ENCODE measurements at regions not wholly inside any gene's neighbourhood (a gene's known extent, or its start where the extent isn't known, plus 50 kb on each side); places are given as distances from the start of the nearest gene placed in this dataset.

GRCh38 chr13:53200498-53201453 lies 172.2 kb downstream of the OLFM4 start:
- no peaks in the 10 kb centered on the region for H3K4me1 ChIP-seq (ENCODE audit: insufficient read depth)
- H3K27ac ChIP-seq (ENCODE audit: low read depth) = no peak overlapping the region
- no peak for DNase-seq (ENCODE audit: extremely low spot score)
- no peaks in the 10 kb centered on the region for H3K36me3 ChIP-seq (ENCODE audit: insufficient read depth)
- H3K4me3 ChIP-seq (ENCODE audit: low read depth, low read length) = no peak overlapping the region
- 11% methylated on average over 121 of the region's 121 CpGs for WGBS

GRCh38 chr13:53201454-53202225 lies 173.0 kb downstream of the OLFM4 start:
- Histone ChIP-seq H3K36me3 (ENCODE audit: insufficient read depth) (no peaks in the 10 kb centered on the region), H3K27ac (ENCODE audit: low read depth) (no peak overlapping the region), H3K4me1 (ENCODE audit: insufficient read depth) (no peaks in the 10 kb centered on the region), H3K4me3 (ENCODE audit: low read depth, low read length) (no peak overlapping the region)
- no peak for DNase-seq (ENCODE audit: extremely low spot score)
- 19% methylated on average over 74 of the region's 74 CpGs for WGBS

GRCh38 chr13:53204598-53204997 lies 176.0 kb downstream of the OLFM4 start:
- 64% methylated on average over 4 of the region's 4 CpGs for WGBS
- Histone ChIP-seq H3K36me3 (ENCODE audit: insufficient read depth) (no peaks in the 10 kb centered on the region), H3K4me1 (ENCODE audit: insufficient read depth) (no peaks in the 10 kb centered on the region), H3K4me3 (ENCODE audit: low read depth, low read length) (no peak overlapping the region), H3K27ac (ENCODE audit: low read depth) (no peak overlapping the region)
- no peak for DNase-seq (ENCODE audit: extremely low spot score)

- 9% methylated on average over 1 of the region's 1 CpG for WGBS
- no peaks in the 10 kb centered on the region for H3K4me1 ChIP-seq (ENCODE audit: insufficient read depth)
- no peak overlapping the region for H3K4me3 ChIP-seq (ENCODE audit: low read depth, low read length)
- DNase-seq (ENCODE audit: extremely low spot score) = no peak
- no peaks in the 10 kb centered on the region for H3K36me3 ChIP-seq (ENCODE audit: insufficient read depth)
- no peak overlapping the region for H3K27ac ChIP-seq (ENCODE audit: low read depth)
Measured at GRCh38 chr13:53206455-53206854, 177.8 kb downstream of the OLFM4 start.

GRCh38 chr13:53207556-53207955 lies 178.9 kb downstream of the OLFM4 start:
- DNase-seq (ENCODE audit: extremely low spot score) = no peak
- H3K4me3 ChIP-seq (ENCODE audit: low read depth, low read length) = no peak overlapping the region
- H3K36me3 ChIP-seq (ENCODE audit: insufficient read depth) = no peaks in the 10 kb centered on the region
- WGBS = 66% methylated on average over 3 of the region's 3 CpGs
- no peaks in the 10 kb centered on the region for H3K4me1 ChIP-seq (ENCODE audit: insufficient read depth)
- H3K27ac ChIP-seq (ENCODE audit: low read depth) = no peak overlapping the region

GRCh38 chr13:53214433-53214832 lies 185.8 kb downstream of the OLFM4 start:
- H3K4me1 ChIP-seq (ENCODE audit: insufficient read depth) = no peaks in the 10 kb centered on the region
- DNase-seq (ENCODE audit: extremely low spot score) = no peak
- H3K27ac ChIP-seq (ENCODE audit: low read depth) = no peak overlapping the region
- 79% methylated on average over 4 of the region's 4 CpGs for WGBS
- no peaks in the 10 kb centered on the region for H3K36me3 ChIP-seq (ENCODE audit: insufficient read depth)
- H3K4me3 ChIP-seq (ENCODE audit: low read depth, low read length) = no peak overlapping the region

- WGBS = 57% methylated on average over 2 of the region's 2 CpGs
- no peaks in the 10 kb centered on the region for H3K4me1 ChIP-seq (ENCODE audit: insufficient read depth)
- no peak overlapping the region for H3K27ac ChIP-seq (ENCODE audit: low read depth)
- H3K36me3 ChIP-seq (ENCODE audit: insufficient read depth) = no peaks in the 10 kb centered on the region
- H3K4me3 ChIP-seq (ENCODE audit: low read depth, low read length) = no peak overlapping the region
- no peak for DNase-seq (ENCODE audit: extremely low spot score)
Measured at GRCh38 chr13:53215563-53215962, 186.9 kb downstream of the OLFM4 start.

GRCh38 chr13:53216773-53217172 lies 188.2 kb downstream of the OLFM4 start:
- H3K4me3 ChIP-seq (ENCODE audit: low read depth, low read length) = no peak overlapping the region
- no peak overlapping the region for H3K27ac ChIP-seq (ENCODE audit: low read depth)
- H3K36me3 ChIP-seq (ENCODE audit: insufficient read depth) = no peaks in the 10 kb centered on the region
- no peaks in the 10 kb centered on the region for H3K4me1 ChIP-seq (ENCODE audit: insufficient read depth)
- DNase-seq (ENCODE audit: extremely low spot score) = no peak
- WGBS = 52% methylated on average over 1 of the region's 1 CpG

- no peak overlapping the region for H3K4me3 ChIP-seq (ENCODE audit: low read depth, low read length)
- H3K36me3 ChIP-seq (ENCODE audit: insufficient read depth) = no peaks in the 10 kb centered on the region
- H3K27ac ChIP-seq (ENCODE audit: low read depth) = no peak overlapping the region
- no peak for DNase-seq (ENCODE audit: extremely low spot score)
- H3K4me1 ChIP-seq (ENCODE audit: insufficient read depth) = no peaks in the 10 kb centered on the region
Measured at GRCh38 chr13:53217194-53217593, 188.6 kb downstream of the OLFM4 start.

GRCh38 chr13:53220038-53220437 lies 191.4 kb downstream of the OLFM4 start:
- no peak overlapping the region for H3K4me3 ChIP-seq (ENCODE audit: low read depth, low read length)
- WGBS = 91% methylated on average over 3 of the region's 3 CpGs
- no peaks in the 10 kb centered on the region for H3K4me1 ChIP-seq (ENCODE audit: insufficient read depth)
- H3K27ac ChIP-seq (ENCODE audit: low read depth) = no peak overlapping the region
- no peak for DNase-seq (ENCODE audit: extremely low spot score)
- H3K36me3 ChIP-seq (ENCODE audit: insufficient read depth) = no peaks in the 10 kb centered on the region

- WGBS = 38% methylated on average over 8 of the region's 8 CpGs
- Histone ChIP-seq H3K36me3 (ENCODE audit: insufficient read depth) (no peaks in the 10 kb centered on the region), H3K4me3 (ENCODE audit: low read depth, low read length) (no peak overlapping the region), H3K27ac (ENCODE audit: low read depth) (no peak overlapping the region), H3K4me1 (ENCODE audit: insufficient read depth) (no peaks in the 10 kb centered on the region)
- no peak for DNase-seq (ENCODE audit: extremely low spot score)
Measured at GRCh38 chr13:53237696-53238095, 209.1 kb downstream of the OLFM4 start.

- H3K4me3 ChIP-seq (ENCODE audit: low read depth, low read length) = no peak overlapping the region
- no peaks in the 10 kb centered on the region for H3K4me1 ChIP-seq (ENCODE audit: insufficient read depth)
- DNase-seq (ENCODE audit: extremely low spot score) = no peak
- WGBS = 46% methylated on average over 10 of the region's 10 CpGs
- H3K27ac ChIP-seq (ENCODE audit: low read depth) = no peak overlapping the region
- H3K36me3 ChIP-seq (ENCODE audit: insufficient read depth) = no peaks in the 10 kb centered on the region
Measured at GRCh38 chr13:53238261-53238660, 209.6 kb downstream of the OLFM4 start.

GRCh38 chr13:53240401-53241025 lies 211.9 kb downstream of the OLFM4 start:
- H3K4me1 ChIP-seq (ENCODE audit: insufficient read depth) = no peaks in the 10 kb centered on the region
- 20% methylated on average over 14 of the region's 14 CpGs for WGBS
- no peak overlapping the region for H3K4me3 ChIP-seq (ENCODE audit: low read depth, low read length)
- peak; percentile 2 for DNase-seq (ENCODE audit: extremely low spot score)
- H3K27ac ChIP-seq (ENCODE audit: low read depth) = no peak overlapping the region
- H3K36me3 ChIP-seq (ENCODE audit: insufficient read depth) = no peaks in the 10 kb centered on the region
